ENCODE measurements at regions not wholly inside any gene's neighbourhood (a gene's known extent, or its start where the extent isn't known, plus 50 kb on each side); places are given as distances from the start of the nearest gene placed in this dataset.
"Not testable (repeated sequence)": the region's sequence is repeated elsewhere in the genome, so short reads cannot be mapped to it uniquely, and the experiment has no call there.

GRCh38 chr20:56735084-56735642, 106.1 kb downstream of the TFAP2C start:
- intact Hi-C loops (cut with DNase I) = no loop called here
- ATAC-seq = no peak
- H3K4me3 ChIP-seq = no peak overlapping the region
- no peak for DNase-seq
- TF ChIP-seq CTCF (IDR thresholded peaks at IDR 0.05) = no peak
- no peak overlapping the region for H3K27ac ChIP-seq
- peaks cover 29% of the 10 kb centered on the region for H3K27me3 ChIP-seq (ENCODE audit: low read depth)
- H3K9me3 ChIP-seq = no peaks in the 10 kb centered on the region
- no peaks in the 10 kb centered on the region for H3K4me1 ChIP-seq
- H3K36me3 ChIP-seq = no peaks in the 10 kb centered on the region

- H3K27ac ChIP-seq = no peak overlapping the region
- ATAC-seq = no peak
- DNase-seq = no peak
- no peak overlapping the region for H3K4me3 ChIP-seq
- H3K36me3 ChIP-seq = no peaks in the 10 kb centered on the region
- intact Hi-C loops (cut with DNase I) = no loop called here
- H3K4me1 ChIP-seq = no peaks in the 10 kb centered on the region
- TF ChIP-seq CTCF (IDR thresholded peaks at IDR 0.05) = no peak
- H3K9me3 ChIP-seq = no peaks in the 10 kb centered on the region
- peaks cover 29% of the 10 kb centered on the region for H3K27me3 ChIP-seq (ENCODE audit: low read depth)
Observed at GRCh38 chr20:56736285-56736857, 107.3 kb downstream of the TFAP2C start.

- intact Hi-C loops (cut with DNase I); H3K4me3 ChIP-seq; ATAC-seq; H3K36me3 ChIP-seq; H3K4me1 ChIP-seq; DNase-seq; H3K27ac ChIP-seq; H3K27me3 ChIP-seq (ENCODE audit: low read depth); H3K9me3 ChIP-seq: not testable (repeated sequence)
Observed at GRCh38 chr20:56744325-56744821, 115.3 kb downstream of the TFAP2C start.

- TF ChIP-seq CTCF (IDR thresholded peaks at IDR 0.05) = no peak
- no peaks in the 10 kb centered on the region for H3K4me1 ChIP-seq
- peaks cover 32% of the 10 kb centered on the region for H3K27me3 ChIP-seq (ENCODE audit: low read depth)
- DNase-seq = no peak
- no peak overlapping the region for H3K27ac ChIP-seq
- H3K36me3 ChIP-seq = no peaks in the 10 kb centered on the region
- intact Hi-C loops (cut with DNase I) = no loop called here
- H3K9me3 ChIP-seq = no peaks in the 10 kb centered on the region
- H3K4me3 ChIP-seq = no peak overlapping the region
- no peak for ATAC-seq
Observed at GRCh38 chr20:56748476-56749377, 119.6 kb downstream of the TFAP2C start.

- intact Hi-C loops (cut with DNase I) = no loop called here
- peaks cover 29% of the 10 kb centered on the region for H3K27me3 ChIP-seq (ENCODE audit: low read depth)
- H3K36me3 ChIP-seq = no peaks in the 10 kb centered on the region
- H3K27ac ChIP-seq = no peak overlapping the region
- TF ChIP-seq CTCF (IDR thresholded peaks at IDR 0.05) = no peak
- no peaks in the 10 kb centered on the region for H3K4me1 ChIP-seq
- no peak overlapping the region for H3K4me3 ChIP-seq
- DNase-seq (no peak), ATAC-seq (no peak)
- H3K9me3 ChIP-seq = no peaks in the 10 kb centered on the region
Observed at GRCh38 chr20:56750430-56750829, 121.3 kb downstream of the TFAP2C start.

- H3K27ac ChIP-seq = no peak overlapping the region
- no peaks in the 10 kb centered on the region for H3K36me3 ChIP-seq
- no peaks in the 10 kb centered on the region for H3K4me1 ChIP-seq
- H3K9me3 ChIP-seq = no peaks in the 10 kb centered on the region
- no peak overlapping the region for H3K4me3 ChIP-seq
- TF ChIP-seq CTCF (IDR thresholded peaks at IDR 0.05) = no peak
- intact Hi-C loops (cut with DNase I) = no loop called here
- DNase-seq (no peak), ATAC-seq (no peak)
- peaks cover 28% of the 10 kb centered on the region for H3K27me3 ChIP-seq (ENCODE audit: low read depth)
Observed at GRCh38 chr20:56752274-56752673, 123.2 kb downstream of the TFAP2C start.

All from lower lobe of right lung (tissue), 2 donors.